Hypothalamus (tissue), 51 donors: ENCODE measurements at regions not wholly inside any gene's neighbourhood (a gene's known extent, or its start where the extent isn't known, plus 50 kb on each side); places are given as distances from the start of the nearest gene placed in this dataset.
A peak's percentile ranks its signal among the peaks of the same experiment; 100 is the strongest.

Source experiments
- DNase-seq, 51 donors: peaks; one replicate each; lab custom pipeline; 2025; lab: John Stamatoyannopoulos, UW

DNA sequence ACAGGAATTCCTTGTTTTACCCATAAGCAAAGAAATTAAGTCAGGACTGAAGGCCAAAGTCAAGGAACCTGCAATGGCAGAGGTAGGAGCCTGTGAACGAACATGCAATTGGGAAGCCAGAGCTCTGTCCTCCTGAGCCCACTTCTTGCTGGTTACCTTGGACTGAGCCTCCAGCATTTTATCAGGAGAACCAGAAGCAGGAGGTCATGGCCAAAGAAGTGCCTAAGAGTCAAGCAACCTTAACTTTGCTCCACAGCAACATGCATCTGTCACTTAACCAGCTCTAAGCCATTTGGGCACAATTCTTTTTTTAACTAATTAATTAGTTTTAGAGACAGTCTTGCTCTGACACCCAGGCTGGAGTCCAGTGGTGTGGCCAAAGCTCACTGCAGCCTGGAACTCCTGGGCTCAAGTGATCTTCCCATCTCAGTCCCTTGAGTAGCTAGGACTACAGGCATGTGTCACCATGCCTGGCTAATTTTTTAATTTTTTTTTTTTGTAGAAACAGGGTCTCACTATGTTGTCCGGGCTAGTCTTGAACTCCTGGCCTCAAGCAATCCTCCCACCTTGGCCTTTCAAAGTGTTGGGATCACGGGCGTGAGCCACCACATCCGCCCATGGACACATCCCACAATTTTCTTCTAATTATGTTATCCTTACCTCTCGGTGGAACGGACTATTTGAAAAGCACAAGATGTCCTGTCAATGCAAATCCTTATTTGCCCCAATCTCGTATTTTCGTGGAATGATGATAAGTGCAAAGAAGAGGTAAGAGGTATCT, 334.2 kb downstream of the CD83 start:
- DNase-seq: no peak

DNA sequence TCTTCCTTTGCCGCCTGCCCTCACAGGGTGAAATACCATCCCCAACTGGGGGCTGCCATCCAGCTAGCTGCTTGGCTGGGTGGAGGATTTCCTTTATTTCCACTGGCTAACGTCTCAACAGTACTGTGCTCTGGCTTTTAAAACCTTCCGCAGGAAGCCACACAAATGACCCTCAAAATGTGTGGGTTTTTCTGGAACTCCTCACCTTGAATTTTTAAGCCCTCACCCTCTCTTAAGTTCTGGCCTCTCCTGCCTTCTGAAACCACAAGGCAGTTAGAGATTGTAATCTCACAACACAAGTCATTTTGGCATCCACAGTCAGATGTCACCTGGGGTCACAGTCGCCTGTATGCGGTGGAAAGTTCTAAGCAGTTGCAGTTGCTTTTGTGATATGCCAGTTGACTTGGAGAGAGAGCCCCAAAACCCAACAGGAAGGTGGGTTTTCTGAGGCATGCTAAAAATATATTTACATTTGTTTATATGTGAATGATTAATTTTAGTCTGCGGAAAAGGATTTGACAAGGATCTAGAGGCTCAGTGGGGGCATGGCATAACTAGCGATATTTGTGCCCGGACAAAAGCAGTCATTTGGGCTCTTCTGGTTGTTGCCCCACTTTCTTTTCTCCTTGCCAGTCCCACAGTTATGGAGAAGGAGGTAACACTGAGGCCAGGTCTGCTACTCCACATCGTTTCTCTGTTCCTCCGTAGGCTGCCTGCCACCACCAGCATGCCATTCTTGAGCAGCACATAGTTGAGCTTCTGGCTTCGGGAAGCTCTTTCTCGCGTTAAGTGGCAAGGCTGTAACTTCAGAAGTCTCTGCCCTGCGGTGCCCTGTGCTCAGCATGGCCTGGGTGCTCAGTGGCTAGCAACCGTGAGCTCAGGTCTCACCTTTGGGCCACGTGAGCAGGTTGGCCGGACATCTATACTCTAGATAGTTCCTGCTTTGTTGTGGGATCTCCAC, 335.3 kb downstream of the CD83 start:
- DNase-seq: no peak

DNA sequence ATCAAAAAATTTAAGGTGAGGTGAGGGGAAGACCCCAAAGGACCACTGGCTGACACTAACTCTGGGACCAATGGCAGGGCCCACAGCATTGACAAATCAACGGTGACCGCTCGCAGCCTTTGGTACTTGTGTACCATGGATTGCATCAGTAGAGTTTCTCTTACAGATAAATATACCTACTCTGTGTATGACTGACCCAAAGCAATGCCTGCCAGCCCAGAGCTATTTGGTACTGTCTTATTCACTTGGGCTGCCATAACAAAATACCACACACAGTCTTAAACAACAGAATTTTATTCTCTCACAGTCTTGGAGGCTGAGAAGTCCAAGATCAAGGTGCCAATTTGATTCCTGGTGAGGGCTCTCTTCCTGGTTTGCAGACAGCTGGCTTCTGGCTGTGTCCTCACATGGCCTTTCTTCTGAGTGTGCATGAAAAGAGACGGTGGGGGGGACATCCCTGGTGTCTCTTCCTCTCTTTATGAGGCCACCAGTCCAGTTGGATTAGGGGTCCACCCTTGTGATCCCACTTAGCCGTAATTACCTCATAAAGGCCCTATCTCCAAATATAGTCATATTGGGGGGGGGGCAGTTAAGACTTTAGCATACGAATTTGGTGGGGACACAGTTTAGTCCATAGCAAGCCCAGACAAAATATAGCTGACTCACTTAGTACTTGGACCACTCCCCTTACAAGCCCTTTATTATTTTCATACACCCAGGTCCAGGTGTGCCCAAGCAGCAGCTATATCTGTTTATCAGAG, 336.3 kb downstream of the CD83 start:
- no peak for DNase-seq

DNA sequence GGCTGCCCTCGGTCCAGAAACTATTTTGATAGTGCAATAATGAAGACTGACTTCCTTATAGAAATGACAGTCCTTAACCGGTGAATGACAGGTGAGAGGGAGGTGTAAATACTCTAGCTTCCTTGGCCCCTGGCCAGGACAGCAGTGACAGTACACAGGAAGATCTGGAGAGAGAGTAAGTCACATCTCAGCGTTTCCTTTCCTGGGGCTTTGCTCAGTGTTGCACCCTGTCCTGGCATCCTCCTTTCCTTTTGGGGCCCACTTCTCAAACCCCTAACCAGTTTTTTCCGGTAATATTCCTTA, 336.9 kb downstream of the CD83 start:
- no peak for DNase-seq

DNA sequence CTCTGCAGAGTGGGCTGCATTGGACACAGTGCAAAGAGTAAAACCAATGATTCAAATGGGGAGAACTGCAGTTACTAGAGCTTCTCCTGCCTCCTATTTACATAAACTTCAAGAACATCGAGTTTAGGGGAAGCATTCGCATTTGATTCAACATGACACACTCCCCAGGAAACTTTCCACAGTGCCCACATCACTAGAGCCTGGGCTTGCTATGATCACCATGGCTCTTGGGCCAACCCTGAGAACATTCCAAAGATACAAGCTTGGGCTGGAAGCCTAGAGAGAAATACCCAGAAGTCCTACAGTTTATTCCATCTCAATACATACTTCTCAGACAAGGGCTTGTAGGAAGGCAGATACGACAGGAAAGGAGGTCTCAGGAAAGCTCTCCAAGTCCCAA, 337.9 kb downstream of the CD83 start:
- no peak for DNase-seq

DNA sequence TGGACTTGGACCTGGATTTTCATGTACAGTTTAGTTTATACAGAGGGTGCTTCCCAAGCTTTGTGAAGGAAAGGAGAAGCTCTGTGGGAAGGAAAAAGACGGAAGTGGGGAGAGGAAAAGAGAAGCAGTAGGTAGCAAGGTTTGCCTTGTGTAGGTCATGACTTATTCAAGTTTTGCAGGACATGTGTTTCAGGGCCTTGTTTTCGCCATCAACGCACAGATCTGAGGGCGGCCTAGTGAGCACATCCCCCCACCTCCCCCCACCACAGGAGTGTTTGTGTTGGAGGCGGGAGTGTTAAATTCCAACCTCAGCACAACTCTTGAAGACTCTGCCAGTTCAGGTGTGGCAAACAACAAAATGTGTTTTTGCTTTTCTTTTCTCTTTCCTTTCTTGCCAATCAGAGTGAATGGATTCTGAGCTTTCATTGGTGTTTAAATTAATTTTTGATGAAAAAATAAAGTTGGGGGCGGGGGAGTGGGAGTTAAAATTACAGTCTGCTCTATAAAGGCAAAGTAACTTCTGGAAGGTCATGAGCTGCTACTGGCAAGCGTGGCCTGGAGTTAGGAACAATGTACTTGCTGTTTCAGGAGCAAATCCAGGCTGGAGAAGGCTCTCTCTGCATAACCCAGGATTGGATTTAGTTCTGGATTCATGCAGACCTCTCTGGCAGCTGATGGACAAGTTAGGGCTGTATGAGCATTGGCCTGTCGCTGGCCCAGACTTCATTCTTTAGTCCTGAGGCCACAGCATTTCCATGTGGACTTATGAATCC, 338.5 kb downstream of the CD83 start:
- no peak for DNase-seq

DNA sequence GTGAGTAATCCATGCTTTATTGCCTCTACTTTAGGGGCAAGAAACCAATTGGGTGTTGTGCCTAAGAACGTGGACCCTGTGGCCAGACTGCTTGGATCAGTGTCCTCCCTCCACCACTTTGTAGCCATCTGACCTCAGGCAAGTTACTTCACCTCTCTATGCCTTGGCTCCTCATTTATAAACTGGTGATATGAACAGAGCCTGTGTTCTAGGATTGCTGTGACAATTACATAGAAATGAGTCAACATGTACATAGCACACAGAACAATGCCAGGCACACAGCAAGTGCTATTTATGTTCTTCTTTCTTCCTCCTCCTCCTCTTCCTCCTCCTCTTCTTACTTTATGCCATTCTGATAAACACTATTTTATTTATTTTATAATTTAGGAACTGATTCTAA, 339.4 kb downstream of the CD83 start:
- no peak for DNase-seq

DNA sequence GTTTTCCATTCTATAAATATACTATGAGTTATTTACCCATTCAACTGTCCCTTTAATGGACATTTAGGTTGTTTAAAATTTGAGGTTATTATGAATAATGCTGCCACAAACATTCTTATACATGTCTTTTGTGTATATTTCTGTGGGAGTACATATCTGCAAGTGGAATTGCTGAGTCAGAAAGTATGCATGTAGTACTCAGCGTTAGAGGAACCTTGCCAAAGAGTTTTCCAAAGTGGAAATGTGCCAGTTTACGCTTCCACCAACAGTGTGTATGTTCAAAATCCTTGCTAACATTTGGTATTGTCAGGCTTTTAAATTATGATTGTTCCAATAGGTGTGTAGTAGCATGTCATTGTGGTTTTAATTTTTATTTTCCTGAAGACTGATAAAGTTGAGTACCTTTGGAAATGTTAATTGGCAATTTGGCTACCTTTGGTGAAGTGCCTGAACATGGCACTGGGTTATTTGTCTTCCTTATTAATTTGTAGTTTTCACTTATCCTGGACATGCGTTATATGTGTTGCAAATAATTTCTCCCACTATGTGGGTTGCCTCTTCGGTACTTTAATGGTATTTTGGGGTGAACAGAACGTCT, 341.2 kb downstream of the CD83 start:
- no peak for DNase-seq

DNA sequence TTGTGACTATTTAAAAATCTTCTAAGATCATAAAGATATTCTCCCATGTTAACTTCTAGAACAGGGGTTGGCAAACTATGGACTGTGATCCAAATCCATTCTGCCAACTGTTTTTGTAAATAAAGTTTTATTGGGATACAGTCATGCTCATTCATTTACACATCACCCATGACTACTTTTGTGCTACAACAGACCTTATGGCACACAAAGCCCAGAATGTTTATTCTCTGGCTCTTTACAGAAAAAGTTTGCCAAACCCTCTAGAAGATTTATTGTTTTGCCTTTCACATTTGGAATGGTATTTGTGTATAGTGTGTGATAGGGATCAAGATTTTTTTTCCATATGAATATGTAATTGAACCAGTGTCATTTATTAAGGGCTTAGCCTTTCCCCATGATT, 341.7 kb downstream of the CD83 start:
- no peak for DNase-seq

DNA sequence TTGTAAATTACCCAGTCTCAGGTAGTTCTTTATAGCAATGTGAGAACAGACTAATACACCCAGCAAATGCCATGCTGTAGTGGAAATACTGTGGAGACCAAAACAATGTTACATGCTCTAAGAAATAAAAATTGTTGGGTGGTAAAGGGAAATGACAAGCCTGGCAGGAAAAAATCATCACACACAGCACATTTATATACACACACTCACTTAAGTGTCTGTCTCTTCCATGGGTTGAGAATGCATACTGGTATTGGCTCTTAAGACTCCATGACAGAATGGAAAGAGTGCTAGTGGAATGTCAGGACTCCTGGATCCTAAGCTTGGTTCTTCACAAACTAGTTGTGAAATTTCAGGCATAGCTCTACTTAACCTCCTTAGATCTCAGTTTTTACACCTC, 343.0 kb downstream of the CD83 start:
- DNase-seq: no peak

DNA sequence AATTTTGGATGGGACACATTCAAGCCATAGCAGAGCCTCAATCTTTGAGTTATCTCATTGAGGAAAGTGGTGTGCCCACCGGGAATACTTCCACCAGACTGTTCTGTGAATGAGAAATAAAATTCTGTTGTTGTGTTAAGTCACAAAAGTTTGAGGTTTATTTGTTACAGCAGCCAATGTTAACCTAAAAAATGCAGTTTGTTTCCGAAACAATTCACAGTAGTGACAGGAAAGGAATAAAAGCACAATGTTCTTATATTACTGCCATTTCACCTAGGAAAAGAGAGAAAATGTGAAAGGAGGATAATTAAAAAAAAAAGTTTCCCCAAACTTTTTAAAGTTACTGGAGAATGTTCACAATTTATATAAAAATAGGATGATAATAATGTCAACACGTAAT, 344.6 kb downstream of the CD83 start:
- no peak for DNase-seq

DNA sequence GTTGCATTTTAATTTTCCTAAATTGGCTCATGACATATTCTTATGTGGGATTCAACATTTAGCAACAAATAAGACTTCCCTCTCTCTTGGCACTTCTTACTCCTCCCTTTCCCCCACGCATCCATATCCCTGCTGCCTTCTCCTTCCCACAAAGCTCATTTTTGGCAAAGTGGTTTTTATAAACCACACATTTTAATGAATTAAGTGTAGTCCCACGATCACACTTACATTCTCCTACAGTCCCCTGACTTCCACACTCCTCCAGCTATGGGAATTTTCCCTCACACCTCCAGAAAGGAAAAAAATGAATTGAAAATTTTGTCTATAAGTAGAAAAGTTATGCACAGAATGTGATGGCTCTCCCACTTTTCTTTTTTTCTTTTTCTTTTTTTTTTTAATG, 345.0 kb downstream of the CD83 start:
- peak in 1 of 51 donors; percentile 3 for DNase-seq

DNA sequence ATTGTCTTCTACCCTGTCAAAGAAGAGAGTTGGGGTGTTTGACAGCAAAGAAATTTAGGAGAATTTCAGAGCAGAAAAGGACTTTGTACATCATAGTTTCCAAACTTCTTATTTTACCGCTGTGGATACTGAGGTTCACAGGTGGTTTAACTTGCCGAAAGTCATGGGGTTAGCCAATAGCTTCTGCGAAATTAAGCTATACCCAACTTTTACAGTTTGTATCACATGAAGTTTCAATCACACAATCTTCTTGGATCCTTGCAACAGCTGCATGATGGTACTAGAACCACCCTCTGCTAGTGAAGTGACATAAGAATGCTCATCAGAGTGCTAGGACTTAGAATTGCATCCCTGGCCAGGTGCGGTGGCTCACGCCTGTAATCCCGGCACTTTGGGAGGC, 345.5 kb downstream of the CD83 start:
- DNase-seq: no peak

DNA sequence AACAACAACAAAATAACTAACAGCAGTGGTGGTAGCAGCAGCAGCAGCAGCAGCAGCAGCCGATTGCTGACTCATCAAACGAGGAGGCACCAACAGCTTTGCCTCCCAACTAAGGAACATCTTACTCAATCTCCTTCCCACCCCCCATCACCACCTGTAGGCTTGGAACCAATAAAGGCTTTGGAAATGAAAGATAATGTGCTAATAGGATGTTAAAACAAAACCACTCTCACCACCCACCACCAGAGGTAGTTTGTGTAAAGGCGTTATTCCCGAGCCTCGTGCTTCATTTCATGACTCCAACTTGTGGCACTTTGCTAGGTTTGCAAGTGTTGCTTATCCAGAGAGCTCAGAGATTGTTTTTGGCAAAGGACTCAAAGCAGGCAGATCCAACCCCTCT, 346.5 kb downstream of the CD83 start:
- peak in 1 of 51 donors; percentile 16 for DNase-seq

DNA sequence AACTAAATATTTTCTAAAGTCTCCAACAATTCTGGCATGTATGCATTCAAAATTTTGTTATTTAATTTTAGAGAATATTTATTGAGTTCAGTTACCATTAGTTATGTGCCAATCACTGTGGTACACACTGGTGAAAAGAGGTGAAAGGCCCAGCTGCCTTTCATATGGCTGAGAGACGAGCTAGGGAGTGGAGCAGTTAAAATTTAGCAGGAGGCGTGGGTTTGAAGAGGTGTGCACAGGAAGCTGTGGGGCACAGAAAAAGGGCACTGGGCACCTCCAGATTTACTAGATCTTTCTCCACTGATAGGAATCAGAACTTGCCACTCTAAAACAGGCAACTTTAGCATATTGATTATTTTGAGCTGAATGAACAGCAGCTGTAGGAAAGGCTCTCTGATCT, 347.1 kb downstream of the CD83 start:
- DNase-seq: no peak

DNA sequence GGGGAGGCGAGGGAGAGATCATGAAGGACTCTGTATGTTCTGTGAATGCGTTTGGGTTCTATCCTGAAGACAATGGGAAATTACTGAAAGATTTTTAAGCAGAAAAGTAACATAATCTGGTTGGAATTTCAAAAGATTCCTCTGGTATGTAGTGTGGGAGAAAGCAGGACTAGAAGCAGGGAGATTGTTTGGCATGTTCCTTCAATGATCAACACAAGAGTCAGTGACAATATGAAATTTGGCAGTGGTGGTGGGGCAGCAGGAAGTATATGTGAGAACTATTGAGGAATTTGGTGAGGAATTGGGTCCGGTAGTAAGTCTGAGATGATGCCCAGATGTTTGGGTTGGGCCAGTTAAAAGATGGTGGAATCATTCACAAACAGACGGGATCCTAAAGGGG, 348.7 kb downstream of the CD83 start:
- DNase-seq: no peak

DNA sequence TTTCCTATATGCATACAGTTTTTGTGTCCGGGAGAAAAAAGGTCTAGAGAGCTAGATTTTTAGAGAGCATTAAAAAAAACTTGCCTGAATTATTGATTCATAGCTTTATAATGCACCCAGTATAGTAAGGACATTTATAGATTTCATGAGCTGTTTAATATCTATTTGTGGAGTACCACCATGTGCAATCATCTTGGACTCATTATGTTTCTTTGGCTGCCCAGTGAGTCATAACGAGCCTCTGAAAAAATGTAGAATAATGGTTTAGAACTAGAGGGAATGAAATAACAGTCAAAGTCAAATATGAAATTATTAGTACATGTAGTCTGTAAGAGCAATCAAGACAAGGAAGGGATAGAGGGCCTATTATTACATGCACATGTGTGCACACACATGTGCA, 350.0 kb downstream of the CD83 start:
- DNase-seq: no peak

DNA sequence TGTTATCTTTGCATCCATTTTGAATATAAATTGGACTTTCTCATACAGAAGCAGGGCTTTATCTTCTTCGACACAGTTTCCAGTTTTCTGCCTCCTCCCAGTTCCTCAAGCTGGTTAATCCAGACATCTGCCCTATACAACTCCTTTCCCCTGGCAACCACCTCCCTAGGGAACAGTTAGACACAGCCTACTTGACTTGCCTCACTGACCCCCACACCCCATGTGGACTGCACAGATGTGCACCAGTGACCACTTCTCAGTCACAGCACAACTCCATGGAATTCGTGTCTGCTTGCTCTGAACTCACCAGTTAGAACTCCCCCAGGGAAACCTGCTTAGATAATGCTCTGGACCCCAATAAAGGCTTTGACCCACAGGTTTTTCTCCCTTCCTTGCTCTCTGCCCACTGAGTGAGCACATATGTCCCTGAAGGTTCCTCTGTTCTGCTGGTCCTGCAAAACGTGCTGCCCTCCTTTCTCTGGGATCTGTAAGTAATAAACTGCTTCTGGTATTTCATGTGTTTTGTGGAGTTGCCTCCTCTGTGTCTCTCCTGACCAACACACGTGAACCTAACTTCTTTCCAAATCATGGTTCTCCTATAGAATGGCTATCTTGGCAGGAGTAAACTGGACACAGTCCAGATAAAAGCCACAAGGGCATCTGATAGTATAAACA, 351.2 kb downstream of the CD83 start:
- DNase-seq: no peak

DNA sequence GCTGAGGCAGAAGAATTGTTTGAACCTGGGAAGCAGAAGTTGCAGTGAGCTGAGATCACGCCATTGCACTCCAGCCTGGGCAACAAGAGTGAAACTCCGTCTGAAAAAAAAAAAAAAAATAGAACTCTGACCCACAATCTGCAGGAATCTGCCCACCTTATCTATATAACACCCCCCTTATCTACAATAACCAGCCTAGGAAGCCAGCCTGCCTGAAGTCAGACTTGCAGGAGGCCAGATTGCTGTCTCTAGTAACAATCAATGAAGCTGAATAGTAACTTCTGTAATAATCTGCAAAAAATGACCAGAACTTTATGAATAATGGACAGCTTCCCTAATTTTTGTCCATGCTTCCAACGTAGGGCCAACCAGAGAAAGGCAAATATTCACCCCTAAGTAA, 352.5 kb downstream of the CD83 start:
- no peak for DNase-seq

DNA sequence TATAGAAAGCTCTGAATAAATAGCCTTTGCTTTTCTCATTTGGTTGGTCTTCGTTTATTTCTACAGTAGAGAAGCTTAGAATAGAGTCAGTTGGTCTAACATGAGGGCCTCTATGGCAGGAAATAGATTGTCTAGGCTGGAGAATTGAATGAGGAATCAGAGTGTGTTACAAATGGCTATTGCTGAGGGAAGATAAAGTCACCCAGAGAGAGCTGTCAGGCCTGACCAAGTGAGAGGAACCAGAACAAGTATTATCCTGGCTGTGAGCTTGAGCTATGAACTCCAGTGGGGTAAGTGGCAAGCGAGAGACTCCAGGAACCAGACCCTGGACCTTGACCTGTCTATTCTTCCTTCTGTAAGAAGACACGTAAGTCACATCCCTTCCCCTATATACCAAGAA, 353.1 kb downstream of the CD83 start:
- no peak for DNase-seq
